Glutamatergic neuron (in vitro differentiated cells): ENCODE measurements at regions not wholly inside any gene's neighbourhood (a gene's known extent, or its start where the extent isn't known, plus 50 kb on each side); places are given as distances from the start of the nearest gene placed in this dataset.
A peak's percentile ranks its signal among the peaks of the same experiment; 100 is the strongest.

Source experiments
- DNase-seq: peaks from one replicate; pipeline ENCODE4 v3.0.0; 2022
- H3K27ac Mint-ChIP-seq: one replicate; pipeline ENCODE4 v1.8.0; 2020; ENCODE audit warnings: mild to moderate bottlenecking, mixed read lengths, inconsistent platforms; ENCODE audit not compliant: unreplicated experiment
- H3K27me3 Mint-ChIP-seq: one replicate; pipeline ENCODE4 v1.8.0; 2020; ENCODE audit warnings: mild to moderate bottlenecking, moderate library complexity, mixed read lengths, inconsistent platforms; ENCODE audit not compliant: unreplicated experiment
- H3K36me3 Mint-ChIP-seq: one replicate; pipeline ENCODE4 v1.8.0; 2020; ENCODE audit warnings: mild to moderate bottlenecking, mixed read lengths, inconsistent platforms; ENCODE audit not compliant: unreplicated experiment
- H3K4me1 Mint-ChIP-seq: one replicate; pipeline ENCODE4 v1.8.0; 2020; ENCODE audit warnings: mild to moderate bottlenecking, low read depth, mixed read lengths, inconsistent platforms; ENCODE audit not compliant: unreplicated experiment
- H3K4me3 Mint-ChIP-seq: one replicate; pipeline ENCODE4 v1.8.0; 2020; ENCODE audit warnings: mild to moderate bottlenecking, mixed read lengths, inconsistent platforms; ENCODE audit not compliant: unreplicated experiment
- H3K9me3 Mint-ChIP-seq: one replicate; pipeline ENCODE4 v1.8.0; 2020; ENCODE audit warnings: mild to moderate bottlenecking, moderate library complexity, mixed read lengths, inconsistent platforms; ENCODE audit not compliant: unreplicated experiment
- TF ChIP-seq, protein P1 (sequence below): fragments of 200-600 bp; sonication (generic); IDR thresholded peaks from one replicate; pipeline ENCODE4 v1.5.0; 2021; ENCODE audit not compliant: partially characterized antibody, unreplicated experiment

- Mint-ChIP-seq H3K9me3 (peaks cover 5% of the 10 kb centered on the region), H3K4me3 (peak overlapping the region; percentile 75), H3K27me3 (peaks cover 3% of the 10 kb centered on the region), H3K27ac (peak overlapping the region; percentile 95), H3K4me1 (peaks cover 18% of the 10 kb centered on the region), H3K36me3 (peaks cover 11% of the 10 kb centered on the region)
- DNase-seq: no peak
- TF ChIP-seq, protein P1, sequence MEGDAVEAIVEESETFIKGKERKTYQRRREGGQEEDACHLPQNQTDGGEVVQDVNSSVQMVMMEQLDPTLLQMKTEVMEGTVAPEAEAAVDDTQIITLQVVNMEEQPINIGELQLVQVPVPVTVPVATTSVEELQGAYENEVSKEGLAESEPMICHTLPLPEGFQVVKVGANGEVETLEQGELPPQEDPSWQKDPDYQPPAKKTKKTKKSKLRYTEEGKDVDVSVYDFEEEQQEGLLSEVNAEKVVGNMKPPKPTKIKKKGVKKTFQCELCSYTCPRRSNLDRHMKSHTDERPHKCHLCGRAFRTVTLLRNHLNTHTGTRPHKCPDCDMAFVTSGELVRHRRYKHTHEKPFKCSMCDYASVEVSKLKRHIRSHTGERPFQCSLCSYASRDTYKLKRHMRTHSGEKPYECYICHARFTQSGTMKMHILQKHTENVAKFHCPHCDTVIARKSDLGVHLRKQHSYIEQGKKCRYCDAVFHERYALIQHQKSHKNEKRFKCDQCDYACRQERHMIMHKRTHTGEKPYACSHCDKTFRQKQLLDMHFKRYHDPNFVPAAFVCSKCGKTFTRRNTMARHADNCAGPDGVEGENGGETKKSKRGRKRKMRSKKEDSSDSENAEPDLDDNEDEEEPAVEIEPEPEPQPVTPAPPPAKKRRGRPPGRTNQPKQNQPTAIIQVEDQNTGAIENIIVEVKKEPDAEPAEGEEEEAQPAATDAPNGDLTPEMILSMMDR: no peak
Measured at GRCh38 chr5:75993643-75994520, 89.3 kb upstream of the SV2C start.

DNA sequence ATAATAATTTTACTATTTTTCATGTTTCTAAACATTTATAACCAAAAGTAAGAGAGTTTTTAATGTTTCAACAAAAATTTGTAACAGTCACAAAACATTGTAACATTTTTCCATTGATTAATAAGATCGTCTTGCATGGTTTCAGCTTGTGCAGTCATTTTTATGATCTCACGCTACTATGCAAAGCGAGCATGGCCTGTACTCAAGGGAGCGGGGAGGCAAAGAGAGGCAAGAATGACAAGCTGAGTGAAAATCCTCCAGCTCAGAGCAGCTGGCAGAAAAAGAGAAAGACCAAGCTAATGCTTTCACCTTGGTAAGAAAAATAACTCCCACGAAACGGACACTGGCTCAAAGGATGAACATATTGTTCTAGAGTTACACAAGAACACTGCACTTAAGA lies 90.0 kb upstream of the SV2C start:
- Mint-ChIP-seq H3K9me3 (peaks cover 5% of the 10 kb centered on the region), H3K36me3 (peaks cover 4% of the 10 kb centered on the region)

DNA sequence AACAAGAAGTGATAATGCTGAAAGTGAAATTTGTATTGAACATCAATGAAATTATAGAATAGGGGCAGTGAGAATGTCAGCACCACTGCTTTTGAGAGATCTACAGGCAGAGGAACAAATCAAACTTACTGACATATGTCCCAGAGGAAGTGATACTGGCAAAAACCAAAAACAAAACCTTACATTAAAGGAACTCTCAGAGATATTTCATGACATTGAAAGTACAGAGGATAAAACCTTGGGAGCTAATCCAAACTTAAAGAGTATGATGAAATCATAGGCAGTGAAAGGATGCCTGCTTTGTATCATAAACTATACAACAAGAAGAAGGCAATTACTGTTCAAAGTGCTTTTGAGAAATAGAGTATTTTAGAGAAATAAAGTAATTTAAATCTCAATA lies 90.4 kb upstream of the SV2C start:
- peaks cover 4% of the 10 kb centered on the region for H3K36me3 Mint-ChIP-seq
- peaks cover 3% of the 10 kb centered on the region for H3K27me3 Mint-ChIP-seq
- no peak for DNase-seq
- peak overlapping the region; percentile 57 for H3K27ac Mint-ChIP-seq
- peak overlapping the region; percentile 27 for H3K4me3 Mint-ChIP-seq
- TF ChIP-seq, protein P1: no peak
- peaks cover 5% of the 10 kb centered on the region for H3K9me3 Mint-ChIP-seq
- peaks cover 18% of the 10 kb centered on the region for H3K4me1 Mint-ChIP-seq

More for the DNA sequence above, 90.0 kb upstream of the SV2C start:
- TF ChIP-seq, protein P1: no peak
- Mint-ChIP-seq H3K27me3 (peaks cover 3% of the 10 kb centered on the region), H3K4me3 (peak overlapping the region; percentile 75), H3K4me1 (peaks cover 18% of the 10 kb centered on the region), H3K27ac (peak overlapping the region; percentile 95)
- DNase-seq: peak; percentile 18

GRCh38 chr5:75985077-75985476 lies 98.1 kb upstream of the SV2C start:
- peaks cover 10% of the 10 kb centered on the region for H3K4me1 Mint-ChIP-seq
- DNase-seq: no peak
- H3K27me3 Mint-ChIP-seq: peaks cover 2% of the 10 kb centered on the region
- peak overlapping the region; percentile 45 for H3K27ac Mint-ChIP-seq
- H3K36me3 Mint-ChIP-seq: no peaks in the 10 kb centered on the region
- H3K4me3 Mint-ChIP-seq: peak overlapping the region; percentile 27
- no peaks in the 10 kb centered on the region for H3K9me3 Mint-ChIP-seq
- TF ChIP-seq, protein P1: no peak

DNA sequence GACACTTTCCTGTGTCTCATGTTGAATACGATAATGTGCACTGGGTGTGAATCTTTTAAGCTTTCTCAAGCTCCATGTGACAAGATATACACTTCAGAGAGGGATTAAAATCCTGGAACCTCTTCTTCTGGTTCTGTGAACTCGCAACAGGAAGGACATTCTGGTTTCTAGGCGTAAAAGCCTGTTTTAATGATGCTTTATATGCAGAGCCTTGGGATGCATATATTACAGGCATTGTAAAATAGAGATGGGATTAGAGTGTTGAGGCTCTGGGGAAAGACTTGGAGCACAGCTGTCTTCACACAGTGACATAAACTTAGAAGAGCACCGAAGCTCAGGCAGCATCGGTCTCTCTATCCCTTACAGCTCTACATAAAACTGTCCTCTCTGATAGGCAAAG lies 107.7 kb upstream of the SV2C start:
- Mint-ChIP-seq H3K27ac (no peak overlapping the region), H3K9me3 (peaks cover 6% of the 10 kb centered on the region), H3K4me3 (no peak overlapping the region), H3K27me3 (peaks cover 2% of the 10 kb centered on the region), H3K4me1 (no peaks in the 10 kb centered on the region), H3K36me3 (no peaks in the 10 kb centered on the region)
- TF ChIP-seq, protein P1: no peak
- no peak for DNase-seq
